Naive B cell (primary cell): ENCODE measurements at regions not wholly inside any gene's neighbourhood (a gene's known extent, or its start where the extent isn't known, plus 50 kb on each side); places are given as distances from the start of the nearest gene placed in this dataset.
A peak's percentile ranks its signal among the peaks of the same experiment; 100 is the strongest.

Source experiments
- ATAC-seq, 2 donors: fragments of 150-1000 bp; cut with Tn5 transposase; 2 replicates each; pipeline ENCODE4 v1.10.0; 2021; ENCODE audit warnings: low read depth in 2 of 2, mild to moderate bottlenecking in 2 of 2, moderate library complexity in 2 of 2
- DNase-seq: peaks from one replicate; pipeline ENCODE4 v3.0.0; 2022
- H3K27ac Mint-ChIP-seq, 6 donors: one replicate each; pipeline ENCODE4 v1.8.0; 2020 to 2022; ENCODE audit warnings: mild to moderate bottlenecking in 6 of 6, mixed read lengths in 6 of 6, moderate library complexity in 5 of 6, inconsistent platforms in 2 of 6
- H3K27me3 Mint-ChIP-seq, 3 donors: one replicate each; pipeline ENCODE4 v1.8.0; 2021 to 2022; ENCODE audit warnings: mixed read lengths in 3 of 3, mild to moderate bottlenecking in 1 of 3
- H3K36me3 Mint-ChIP-seq, 2 donors: one replicate each; pipeline ENCODE4 v1.8.0; 2020 to 2022; ENCODE audit warnings: mixed read lengths in 2 of 2, inconsistent platforms in 1 of 2, mild to moderate bottlenecking in 1 of 2
- H3K4me1 Mint-ChIP-seq, 3 donors: one replicate each; pipeline ENCODE4 v1.8.0; 2020 to 2022; ENCODE audit warnings: mixed read lengths in 3 of 3, inconsistent platforms in 1 of 3, mild to moderate bottlenecking in 1 of 3, moderate library complexity in 1 of 3
- H3K4me3 Mint-ChIP-seq, 8 donors: one replicate each; pipeline ENCODE4 v1.8.0; 2020 to 2022; ENCODE audit warnings: mild to moderate bottlenecking in 8 of 8, mixed read lengths in 8 of 8, moderate library complexity in 8 of 8, inconsistent platforms in 2 of 8
- H3K9me3 Mint-ChIP-seq, 7 donors: one replicate each; pipeline ENCODE4 v1.8.0; 2020 to 2022; ENCODE audit warnings: mixed read lengths in 7 of 7, mild to moderate bottlenecking in 5 of 7, inconsistent platforms in 2 of 7, moderate library complexity in 1 of 7

DNA sequence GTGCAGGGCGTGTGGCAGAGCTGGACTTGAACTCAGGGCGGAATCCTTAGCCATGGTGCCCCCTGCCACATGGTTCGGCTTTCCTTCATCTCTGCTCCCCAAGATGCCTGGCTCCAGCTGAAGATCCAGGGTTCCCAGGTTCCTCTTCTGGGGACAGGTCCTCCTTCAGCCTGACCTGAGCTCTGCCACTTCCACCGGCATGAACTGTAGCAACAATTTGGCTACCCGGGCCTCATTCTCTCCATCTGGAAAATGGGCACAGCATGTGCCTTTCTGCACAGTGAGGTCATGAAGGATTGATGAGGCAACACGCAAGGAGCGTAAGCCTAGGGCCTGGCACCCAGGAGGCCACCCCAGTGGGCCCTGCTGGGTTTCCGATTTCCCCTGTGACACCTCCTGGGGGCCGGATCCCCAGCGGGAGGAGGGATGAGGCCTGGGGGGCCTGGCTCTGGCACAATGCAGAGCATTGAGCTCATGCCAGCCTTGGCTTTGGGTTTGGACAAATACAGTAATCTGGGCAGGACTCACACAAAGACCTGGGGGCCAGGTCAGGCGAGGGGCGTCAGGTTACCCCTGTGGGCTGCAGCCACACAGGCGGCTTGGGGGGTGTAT, 74.0 kb downstream of the CEBPB start:
- DNase-seq (no peak), ATAC-seq (no peak)
- H3K27me3 Mint-ChIP-seq, result peaks cover 0 to 31% (median 26%) of the 10 kb centered on the region in 3 donors
- no peaks in the 10 kb centered on the region for H3K36me3 Mint-ChIP-seq
- no peak overlapping the region for H3K27ac Mint-ChIP-seq
- peaks cover 0 to 3% (median under 1%) of the 10 kb centered on the region in 3 donors for H3K4me1 Mint-ChIP-seq
- H3K4me3 Mint-ChIP-seq, result no peak overlapping the region
- H3K9me3 Mint-ChIP-seq, result no peaks in the 10 kb centered on the region

DNA sequence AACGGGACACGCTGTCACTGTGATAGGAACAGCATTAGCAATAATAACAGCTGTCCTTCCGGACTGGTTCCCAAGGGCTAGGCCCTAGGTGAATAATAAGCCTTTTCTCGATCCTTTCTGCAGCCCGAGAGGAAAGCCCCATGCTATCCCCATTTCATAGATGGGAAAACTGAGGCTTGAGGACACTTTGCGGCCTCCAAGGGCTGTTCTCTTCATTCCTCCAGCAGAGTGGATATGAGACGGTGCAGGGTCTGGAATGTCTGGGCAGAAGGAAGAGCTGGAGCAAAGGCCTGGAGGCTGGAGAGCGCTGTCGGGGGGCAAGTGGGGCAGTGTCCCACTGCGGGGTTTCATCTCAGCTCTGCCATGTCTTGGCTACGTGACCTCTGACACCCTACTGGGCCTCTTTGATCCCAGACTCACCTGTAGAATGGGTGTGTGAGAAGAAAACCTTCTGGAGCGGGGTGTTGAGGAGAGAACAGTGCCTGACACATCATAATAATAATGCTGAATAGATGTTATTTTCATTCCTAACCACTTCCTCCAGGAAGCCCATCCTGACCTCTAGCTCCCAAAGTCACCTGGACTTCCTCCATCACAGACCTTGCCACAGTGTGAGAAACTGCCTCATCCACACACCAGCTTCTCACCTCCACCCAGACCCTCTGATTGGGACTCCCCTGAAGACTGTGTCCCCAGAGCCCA, 74.8 kb downstream of the CEBPB start:
- H3K4me1 Mint-ChIP-seq, result no peaks in the 10 kb centered on the region
- no peak for ATAC-seq
- H3K36me3 Mint-ChIP-seq, result no peaks in the 10 kb centered on the region
- H3K4me3 Mint-ChIP-seq, result no peak overlapping the region
- H3K27ac Mint-ChIP-seq, result peak overlapping the region in 1 of 6 donors; percentile 26
- no peaks in the 10 kb centered on the region for H3K9me3 Mint-ChIP-seq
- DNase-seq, result no peak
- peaks cover 0 to 37% (median 28%) of the 10 kb centered on the region in 3 donors for H3K27me3 Mint-ChIP-seq

DNA sequence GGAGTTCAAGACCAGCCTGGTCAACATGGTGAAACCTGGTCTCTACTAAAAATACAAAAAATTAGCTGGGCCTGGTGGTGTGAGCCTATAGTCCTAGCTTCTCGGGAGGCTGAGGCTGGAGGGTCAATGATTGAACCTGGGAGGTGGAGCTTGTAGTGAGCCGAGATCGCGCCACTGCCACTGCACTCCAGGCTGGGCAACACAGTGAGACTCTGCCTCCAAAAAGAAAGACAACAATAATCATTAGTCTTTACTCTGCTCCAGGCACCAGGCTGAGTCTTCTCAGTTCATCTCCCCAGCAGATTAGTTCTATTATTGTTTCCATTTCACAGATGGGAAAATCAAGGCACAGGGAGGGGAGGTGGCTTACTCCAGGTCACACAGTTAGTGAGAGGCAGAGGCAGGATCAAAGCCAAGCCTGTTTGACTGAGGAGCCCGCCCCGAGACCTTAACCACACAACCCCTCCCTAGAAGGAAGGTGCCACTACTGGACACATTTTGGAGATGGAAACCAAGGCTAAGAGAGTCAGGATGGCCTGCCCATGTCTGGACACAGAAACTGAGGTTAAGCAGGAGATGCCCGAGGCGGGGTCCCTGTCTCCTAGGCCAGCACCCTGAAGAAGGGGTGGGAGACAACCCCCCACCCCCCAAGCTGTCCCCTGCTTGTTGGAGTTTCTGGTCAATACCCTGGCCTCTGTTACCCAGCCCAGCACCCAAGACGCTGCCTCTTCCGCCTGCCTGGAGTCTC, 75.8 kb downstream of the CEBPB start:
- Mint-ChIP-seq H3K4me3 (no peak overlapping the region), H3K27ac (peak overlapping the region in 1 of 6 donors; percentile 26), H3K4me1 (peaks cover 2 to 4% (median 3%) of the 10 kb centered on the region in 3 donors), H3K9me3 (no peaks in the 10 kb centered on the region), H3K27me3 (peaks cover 6 to 42% (median 39%) of the 10 kb centered on the region in 3 donors), H3K36me3 (no peaks in the 10 kb centered on the region)
- DNase-seq (no peak), ATAC-seq (no peak)

DNA sequence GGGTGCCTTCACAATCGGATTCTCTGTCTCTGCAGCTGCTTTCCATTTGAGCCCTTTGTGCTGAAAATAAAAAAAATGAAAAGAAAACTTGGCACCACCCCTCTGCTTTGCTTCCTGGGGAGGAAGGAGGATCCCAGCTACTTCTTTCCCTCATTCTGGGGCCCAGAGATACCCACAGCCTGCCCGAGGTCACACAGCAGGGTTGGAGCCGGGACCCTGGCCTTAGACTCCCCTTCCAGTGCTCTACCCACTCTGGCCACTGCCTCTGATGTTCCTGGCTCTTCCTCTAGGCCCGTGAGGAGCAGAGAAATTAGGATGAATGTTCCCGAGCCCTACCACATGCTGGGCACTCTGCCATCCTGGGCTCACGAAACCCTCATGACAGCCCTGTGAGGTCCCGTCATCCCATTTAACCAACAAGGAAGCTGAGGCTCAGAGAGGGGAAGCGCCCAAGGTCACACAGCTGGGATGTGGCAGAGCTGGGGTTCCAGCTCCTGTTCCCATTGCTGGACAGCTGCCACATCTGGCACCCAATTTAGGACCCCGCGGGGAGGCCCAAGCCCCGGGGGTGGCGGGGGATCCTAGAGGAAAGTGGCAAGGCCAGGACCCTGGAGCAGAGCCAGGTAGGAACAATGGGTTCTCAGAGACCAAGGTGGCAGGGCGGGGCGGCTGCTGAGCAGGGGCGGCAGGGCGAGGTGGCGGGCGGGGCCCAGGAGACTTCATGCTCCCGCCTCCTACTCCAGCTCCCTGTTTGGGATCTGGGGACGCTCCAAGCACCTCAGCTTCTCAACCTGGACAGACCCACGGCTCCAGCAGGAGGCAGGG, 76.6 kb downstream of the CEBPB start:
- H3K27me3 Mint-ChIP-seq, result peaks cover 8 to 50% (median 47%) of the 10 kb centered on the region in 3 donors
- no peaks in the 10 kb centered on the region for H3K36me3 Mint-ChIP-seq
- H3K9me3 Mint-ChIP-seq, result no peaks in the 10 kb centered on the region
- DNase-seq (no peak), ATAC-seq (no peak)
- peaks cover 3 to 8% (median 6%) of the 10 kb centered on the region in 3 donors for H3K4me1 Mint-ChIP-seq
- H3K4me3 Mint-ChIP-seq, result no peak overlapping the region
- no peak overlapping the region for H3K27ac Mint-ChIP-seq

DNA sequence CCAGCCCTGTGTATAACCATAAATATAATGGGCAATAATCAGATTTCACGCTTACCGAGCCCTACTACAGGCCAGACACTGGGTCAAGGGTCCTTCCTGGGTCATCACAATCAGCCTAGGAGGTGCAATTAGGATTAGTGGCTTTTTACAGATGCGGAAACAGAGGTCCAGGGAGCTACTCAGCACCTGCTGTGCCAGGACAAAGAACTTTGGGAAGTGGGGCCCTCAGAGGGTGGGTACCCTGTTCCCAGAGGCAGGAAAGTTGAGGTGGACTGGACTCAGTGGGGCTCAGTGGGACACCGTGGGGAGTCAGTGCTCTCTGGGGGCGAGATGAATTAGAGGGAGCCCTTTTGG, 77.2 kb downstream of the CEBPB start:
- no peak overlapping the region for H3K4me3 Mint-ChIP-seq
- H3K27me3 Mint-ChIP-seq, result peaks cover 12 to 55% (median 53%) of the 10 kb centered on the region in 3 donors
- DNase-seq (no peak), ATAC-seq (no peak)
- H3K27ac Mint-ChIP-seq, result no peak overlapping the region
- no peaks in the 10 kb centered on the region for H3K36me3 Mint-ChIP-seq
- H3K4me1 Mint-ChIP-seq, result peaks cover 3 to 11% (median 6%) of the 10 kb centered on the region in 3 donors
- no peaks in the 10 kb centered on the region for H3K9me3 Mint-ChIP-seq

DNA sequence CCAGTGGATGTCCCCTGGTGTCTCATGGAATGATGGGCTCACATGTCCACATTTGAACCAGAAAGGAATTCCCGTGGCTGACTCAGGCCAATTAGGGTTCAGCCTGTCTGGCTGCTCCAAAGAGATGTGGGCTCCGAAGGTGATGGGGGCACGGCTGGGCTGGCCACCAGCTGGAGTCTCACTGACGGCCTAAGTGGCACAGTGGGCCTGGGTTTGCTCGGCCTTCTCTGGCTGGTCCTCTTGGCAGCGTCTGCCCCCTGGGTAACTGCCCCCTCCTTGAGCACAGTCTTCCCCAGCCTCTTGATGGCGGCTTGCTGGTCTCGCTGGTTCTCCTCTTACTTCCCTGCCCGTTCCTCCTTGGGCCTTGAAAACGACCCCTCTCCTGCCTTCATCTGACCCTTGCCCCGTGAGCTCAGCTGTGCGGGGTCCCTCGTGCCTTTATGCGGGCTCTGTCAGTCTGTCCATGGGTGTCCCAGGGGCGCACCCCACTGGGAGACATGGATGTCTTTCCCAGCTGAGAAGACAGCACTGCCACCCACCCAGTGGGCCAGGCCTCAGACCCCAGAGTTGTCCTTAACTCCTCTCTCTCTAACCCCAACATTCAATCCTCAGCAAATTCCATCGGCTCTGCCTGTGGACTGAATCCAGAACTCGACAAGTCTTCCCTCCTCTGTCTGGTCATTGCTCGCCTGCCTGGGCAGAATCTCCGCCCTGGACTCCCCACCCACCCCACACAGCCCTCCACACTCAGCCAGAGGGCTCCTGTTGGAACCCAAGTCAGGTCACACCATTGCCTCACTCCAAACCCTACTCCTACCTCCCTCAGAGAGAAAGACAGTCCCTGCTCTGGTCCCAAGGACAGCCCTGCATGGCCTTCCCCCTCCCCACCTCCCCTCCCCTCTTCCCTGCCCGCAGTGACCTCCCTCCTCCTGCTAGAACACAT, 78.7 kb downstream of the CEBPB start:
- Mint-ChIP-seq H3K4me1 (peaks cover 4 to 11% (median 6%) of the 10 kb centered on the region in 3 donors), H3K4me3 (no peak overlapping the region), H3K36me3 (no peaks in the 10 kb centered on the region), H3K27me3 (peaks cover 16 to 70% (median 64%) of the 10 kb centered on the region in 3 donors), H3K9me3 (no peaks in the 10 kb centered on the region), H3K27ac (no peak overlapping the region)
- DNase-seq, result no peak
- ATAC-seq, result no peak

DNA sequence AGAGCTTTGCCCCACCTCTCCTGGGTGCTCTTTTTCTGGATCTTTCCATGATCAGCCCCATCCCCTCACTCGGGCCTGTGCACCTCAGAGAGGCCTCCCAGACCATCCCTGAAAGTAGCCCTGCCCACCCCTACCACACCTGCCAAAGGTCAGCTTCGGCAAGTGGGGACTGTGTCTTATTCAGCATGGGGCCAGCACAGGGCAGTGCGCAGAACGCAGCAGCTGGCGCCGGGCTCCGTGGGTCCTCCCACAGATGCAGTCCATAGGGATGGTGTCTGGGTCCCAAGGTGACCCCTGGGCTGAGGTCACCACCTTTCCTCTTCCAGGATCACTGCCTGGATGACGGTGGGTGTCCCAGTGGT, 79.4 kb downstream of the CEBPB start:
- Mint-ChIP-seq H3K4me3 (no peak overlapping the region), H3K9me3 (no peaks in the 10 kb centered on the region)

DNA sequence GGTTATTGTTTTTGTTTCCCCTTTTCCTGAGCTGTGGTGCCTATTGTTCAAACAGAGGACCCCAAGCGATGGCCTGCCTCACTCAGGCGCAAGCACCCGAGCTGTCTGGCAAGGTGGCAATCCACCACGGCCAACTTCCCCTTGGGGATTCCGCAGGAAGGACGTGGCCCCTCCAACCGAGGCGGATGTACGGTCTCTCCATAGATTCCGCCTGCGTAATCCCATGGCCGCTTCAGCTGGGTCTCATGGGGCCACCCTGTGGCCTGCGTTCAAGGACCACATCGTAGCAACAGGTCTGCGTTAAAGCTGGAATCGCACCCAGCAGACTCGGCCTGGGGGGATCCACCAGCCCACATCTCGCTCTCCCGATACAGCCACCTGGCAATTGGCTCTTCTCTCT, 79.9 kb downstream of the CEBPB start:
- ATAC-seq, result no peak
- Mint-ChIP-seq H3K36me3 (no peaks in the 10 kb centered on the region), H3K4me1 (peaks cover 6 to 11% (median 6%) of the 10 kb centered on the region in 3 donors), H3K9me3 (no peaks in the 10 kb centered on the region), H3K4me3 (no peak overlapping the region), H3K27me3 (peaks cover 17 to 76% (median 72%) of the 10 kb centered on the region in 3 donors), H3K27ac (no peak overlapping the region)
- DNase-seq, result no peak

More for the DNA sequence above, 79.4 kb downstream of the CEBPB start:
- no peak for ATAC-seq
- no peak for DNase-seq
- Mint-ChIP-seq H3K27me3 (peaks cover 17 to 76% (median 70%) of the 10 kb centered on the region in 3 donors), H3K27ac (no peak overlapping the region), H3K4me1 (peaks cover 6 to 11% (median 6%) of the 10 kb centered on the region in 3 donors), H3K36me3 (no peaks in the 10 kb centered on the region)

DNA sequence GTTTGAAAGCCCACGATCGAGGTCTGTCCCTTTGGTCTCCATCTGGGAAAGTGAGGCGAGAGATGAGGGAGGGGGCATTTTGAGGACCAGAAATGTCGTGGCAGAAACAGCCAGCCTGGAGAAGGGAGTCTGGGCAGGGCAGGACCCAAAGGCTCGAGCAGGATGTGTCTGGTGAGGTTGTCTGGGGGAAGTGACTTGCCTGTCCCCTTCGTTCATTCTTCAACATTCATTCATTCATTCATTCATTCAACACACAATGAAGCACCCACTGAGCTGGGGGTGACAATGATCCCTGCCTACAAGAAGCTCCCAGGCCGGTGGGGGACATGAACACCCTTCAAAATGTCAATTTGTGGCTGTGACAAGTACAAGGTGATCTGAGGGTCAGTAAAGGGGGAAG, 80.5 kb downstream of the CEBPB start:
- Mint-ChIP-seq H3K27ac (no peak overlapping the region), H3K9me3 (no peaks in the 10 kb centered on the region), H3K36me3 (no peaks in the 10 kb centered on the region), H3K4me3 (no peak overlapping the region), H3K4me1 (peaks cover 6 to 11% (median 6%) of the 10 kb centered on the region in 3 donors), H3K27me3 (peaks cover 17 to 78% (median 75%) of the 10 kb centered on the region in 3 donors)
- no peak for ATAC-seq
- DNase-seq, result no peak

DNA sequence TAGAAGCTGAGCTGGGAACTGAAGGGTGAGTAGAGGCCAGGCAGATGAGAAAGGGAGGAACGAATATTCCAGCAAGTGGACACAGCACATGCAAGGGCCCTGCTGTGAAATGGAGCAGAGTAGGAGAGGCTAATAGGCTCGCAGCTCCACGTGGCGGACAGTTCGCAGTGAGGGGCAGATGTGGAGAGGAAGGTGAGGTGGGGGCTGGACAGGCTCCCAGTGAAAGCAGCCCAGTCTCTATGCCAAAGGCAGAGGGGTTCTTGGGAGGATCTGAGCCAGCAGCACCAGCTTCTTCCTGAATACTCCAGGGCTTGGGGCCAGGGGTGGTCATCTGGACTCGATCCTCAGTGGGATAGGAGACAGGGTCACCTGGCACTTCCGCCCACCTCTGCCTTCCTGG, 81.0 kb downstream of the CEBPB start:
- peak overlapping the region in 1 of 6 donors; percentile 6 for H3K27ac Mint-ChIP-seq
- no peak overlapping the region for H3K4me3 Mint-ChIP-seq
- H3K9me3 Mint-ChIP-seq, result no peaks in the 10 kb centered on the region
- no peaks in the 10 kb centered on the region for H3K36me3 Mint-ChIP-seq
- H3K4me1 Mint-ChIP-seq, result peaks cover 6 to 11% (median 6%) of the 10 kb centered on the region in 3 donors
- peaks cover 17 to 82% (median 74%) of the 10 kb centered on the region in 3 donors for H3K27me3 Mint-ChIP-seq
- DNase-seq (no peak), ATAC-seq (no peak)

DNA sequence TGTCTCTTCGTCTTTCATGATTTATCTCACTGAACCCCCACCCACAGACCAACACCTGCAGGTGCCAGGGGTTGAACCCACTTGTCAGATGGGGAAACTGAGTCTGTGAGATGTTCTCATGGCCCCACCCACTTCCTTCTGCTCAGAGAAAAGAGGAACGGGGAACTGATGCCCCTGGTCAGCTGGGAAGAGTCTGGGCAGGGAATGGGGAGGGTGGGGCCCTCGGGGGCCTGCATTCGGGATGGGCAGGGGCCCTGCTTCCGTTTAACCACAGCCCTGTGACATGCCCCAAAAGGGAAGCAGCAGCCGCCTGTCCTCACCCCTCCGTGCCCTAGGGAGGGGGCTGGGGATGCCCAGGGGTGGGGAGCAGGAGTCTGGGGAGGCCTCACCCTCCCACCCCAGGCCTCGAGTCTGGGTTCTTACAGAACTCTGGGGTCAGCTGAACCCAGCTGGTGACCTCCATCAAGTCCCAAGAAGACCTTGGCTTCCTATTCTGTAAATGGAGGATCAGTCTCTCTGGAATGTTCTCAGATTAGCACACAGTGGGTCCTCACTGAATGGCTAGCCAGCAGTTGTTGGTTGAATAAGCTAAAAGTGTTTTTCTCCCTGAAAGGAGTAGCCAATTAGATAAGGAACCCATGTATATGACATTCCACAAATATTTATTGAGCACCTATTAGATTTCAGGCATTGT, 81.5 kb downstream of the CEBPB start:
- DNase-seq (no peak), ATAC-seq (no peak)
- Mint-ChIP-seq H3K36me3 (no peaks in the 10 kb centered on the region), H3K4me3 (no peak overlapping the region), H3K9me3 (no peaks in the 10 kb centered on the region), H3K4me1 (peaks cover 6 to 11% (median 6%) of the 10 kb centered on the region in 3 donors), H3K27ac (no peak overlapping the region), H3K27me3 (peaks cover 22 to 84% (median 76%) of the 10 kb centered on the region in 3 donors)
